HCEC 1CT (cell line): ENCODE measurements at regions not wholly inside any gene's neighbourhood (a gene's known extent, or its start where the extent isn't known, plus 50 kb on each side); places are given as distances from the start of the nearest gene placed in this dataset.

Experiments used
- DNase-seq: peaks from one replicate; pipeline ENCODE4 v3.0.0-alpha.2; 2017

- DNase-seq: no peak
Observed at GRCh38 chrX:120819126-120819525, 56.5 kb downstream of the CT47B1 start.

- DNase-seq: no peak
Observed at GRCh38 chrX:120813982-120814381, 61.7 kb downstream of the CT47B1 start.

- DNase-seq: no peak
Observed at GRCh38 chrX:120801426-120801825, 74.2 kb downstream of the CT47B1 start.

GRCh38 chrX:120797188-120797851 lies 78.3 kb downstream of the CT47B1 start:
- no peak for DNase-seq

- DNase-seq: no peak
Observed at GRCh38 chrX:120795301-120795700, 80.4 kb downstream of the CT47B1 start.

- peak; percentile 16 for DNase-seq
Observed at GRCh38 chrX:120794525-120794975, 81.1 kb downstream of the CT47B1 start.

GRCh38 chrX:120793098-120793497 lies 82.6 kb downstream of the CT47B1 start:
- DNase-seq: no peak

GRCh38 chrX:120791013-120791643 lies 84.5 kb downstream of the CT47B1 start:
- DNase-seq: peak; percentile 60

- no peak for DNase-seq
Observed at GRCh38 chrX:120790552-120790951, 85.1 kb downstream of the CT47B1 start.

- peak; percentile 63 for DNase-seq
Observed at GRCh38 chrX:120790118-120790517, 85.5 kb downstream of the CT47B1 start.

GRCh38 chrX:120781403-120781802 lies 94.3 kb downstream of the CT47B1 start:
- peak; percentile 23 for DNase-seq

GRCh38 chrX:120775959-120776358 lies 99.7 kb downstream of the CT47B1 start:
- no peak for DNase-seq

GRCh38 chrX:120774606-120775005 lies 101.1 kb downstream of the CT47B1 start:
- no peak for DNase-seq

- DNase-seq: no peak
Observed at GRCh38 chrX:120773801-120774200, 101.9 kb downstream of the CT47B1 start.

- DNase-seq: peak; percentile 58
Observed at GRCh38 chrX:120769576-120770341, 105.9 kb downstream of the CT47B1 start.

GRCh38 chrX:120768681-120769080 lies 107.0 kb downstream of the CT47B1 start:
- peak; percentile 61 for DNase-seq

GRCh38 chrX:120768254-120768653 lies 107.4 kb downstream of the CT47B1 start:
- no peak for DNase-seq

- DNase-seq: no peak
Observed at GRCh38 chrX:120763269-120763668, 112.4 kb downstream of the CT47B1 start.

- DNase-seq: peak; percentile 27
Observed at GRCh38 chrX:120761810-120762209, 113.9 kb downstream of the CT47B1 start.

- DNase-seq: no peak
Observed at GRCh38 chrX:120759685-120760084, 116.0 kb downstream of the CT47B1 start.

GRCh38 chrX:120755066-120755846 lies 120.4 kb downstream of the CT47B1 start:
- no peak for DNase-seq

- DNase-seq: no peak
Observed at GRCh38 chrX:120753413-120754251, 122.0 kb downstream of the CT47B1 start.
